ENCODE measurements at regions not wholly inside any gene's neighbourhood (a gene's known extent, or its start where the extent isn't known, plus 50 kb on each side); places are given as distances from the start of the nearest gene placed in this dataset.

- Histone ChIP-seq H3K27ac (no peak overlapping the region), H3K27me3 (no peaks in the 10 kb centered on the region), H3K9me3 (no peaks in the 10 kb centered on the region), H3K4me1 (no peaks in the 10 kb centered on the region), H3K36me3 (no peaks in the 10 kb centered on the region), H3K4me3 (no peak overlapping the region)
- peak in 2 of 4 donors; percentile 23 to 41 for ATAC-seq
- no peak for FAIRE-seq
- WGBS, 2 donors, result 80 to 84% methylated on average over 6 of the region's 6 CpGs
- intact Hi-C loops (cut with DNase I), result no loop called here
- no peak for DNase-seq
- no peak for TF ChIP-seq CTCF (IDR thresholded peaks at IDR 0.05)
These were observed 175.8 kb upstream of the GAS1 start for GRCh38 chr9:87122947-87123685.

DNA sequence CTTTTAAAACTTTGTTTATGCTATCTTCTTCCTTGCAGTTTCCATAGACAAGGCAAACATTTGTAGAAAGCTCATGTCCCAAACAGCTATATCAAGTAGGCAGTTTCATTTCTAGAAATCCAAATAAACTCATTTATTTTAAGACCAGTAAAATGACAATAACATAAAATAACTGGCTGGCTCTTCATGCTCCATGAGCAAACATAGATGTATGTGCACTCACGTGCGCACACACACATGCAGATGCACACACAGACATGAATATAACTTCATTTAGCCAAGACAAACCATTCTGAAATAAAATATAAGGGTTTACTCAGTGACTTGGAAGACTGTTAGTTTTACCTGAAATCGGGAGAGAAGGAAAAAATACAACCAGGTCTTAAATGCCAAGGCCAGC is 176.5 kb upstream of the GAS1 start:
- H3K27me3 ChIP-seq, result no peaks in the 10 kb centered on the region
- no peaks in the 10 kb centered on the region for H3K36me3 ChIP-seq
- ATAC-seq, result no peak
- H3K4me1 ChIP-seq, result no peaks in the 10 kb centered on the region
- DNase-seq, result no peak
- H3K4me3 ChIP-seq, result no peak overlapping the region
- no peak for FAIRE-seq
- H3K9me3 ChIP-seq, result no peaks in the 10 kb centered on the region
- 75 to 84% methylated on average over 3 of the region's 3 CpGs for WGBS, 2 donors
- intact Hi-C loops (cut with DNase I), result no loop called here
- no peak for TF ChIP-seq CTCF (IDR thresholded peaks at IDR 0.05)
- no peak overlapping the region for H3K27ac ChIP-seq

DNA sequence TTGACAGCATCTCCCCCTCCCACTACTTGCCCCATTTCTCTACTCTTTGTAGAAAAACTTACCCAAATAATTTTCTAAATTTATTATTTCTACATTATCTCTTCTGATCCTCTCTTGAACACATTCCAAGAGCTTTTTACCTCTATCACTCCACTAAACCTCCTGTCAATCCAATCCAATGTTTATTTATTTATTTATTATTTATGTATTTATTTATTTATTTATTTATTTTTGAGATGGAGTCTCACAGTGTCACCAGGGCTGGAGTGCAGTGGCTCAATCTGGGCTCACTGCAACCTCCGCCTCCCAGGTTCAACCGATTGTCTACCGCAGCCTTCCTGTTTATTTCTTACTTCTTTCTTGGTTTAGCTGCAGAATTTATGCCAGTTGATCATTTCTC is 178.5 kb upstream of the GAS1 start:
- Histone ChIP-seq H3K4me1 (no peaks in the 10 kb centered on the region), H3K36me3 (no peaks in the 10 kb centered on the region), H3K9me3 (no peaks in the 10 kb centered on the region), H3K4me3 (no peak overlapping the region), H3K27ac (no peak overlapping the region), H3K27me3 (no peaks in the 10 kb centered on the region)
- DNase-seq (no peak), ATAC-seq (no peak), FAIRE-seq (no peak)
- intact Hi-C loops (cut with DNase I), result no loop called here
- no peak for TF ChIP-seq CTCF (IDR thresholded peaks at IDR 0.05)
- WGBS, 2 donors, result 92 to 96% methylated on average over 3 of the region's 3 CpGs

DNA sequence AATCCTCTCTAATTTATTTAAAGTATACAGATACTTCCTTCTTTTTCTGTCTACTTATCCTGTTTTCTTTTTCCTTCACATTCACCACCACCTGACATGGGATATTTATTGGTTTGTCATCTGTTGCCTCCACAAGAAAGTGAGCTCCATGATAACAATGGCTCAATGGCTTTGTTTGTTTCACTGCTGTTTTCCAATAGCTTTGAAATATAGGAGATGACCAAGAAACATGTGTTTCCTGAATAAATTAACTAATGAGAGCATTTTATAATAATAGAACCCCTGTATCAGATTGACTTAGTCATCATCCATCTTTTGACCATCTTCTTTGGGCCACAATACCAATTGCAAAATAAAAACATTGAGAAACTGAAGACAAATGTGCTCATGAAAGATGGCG is 180.2 kb upstream of the GAS1 start:
- FAIRE-seq (no peak), ATAC-seq (no peak), DNase-seq (no peak)
- TF ChIP-seq CTCF (IDR thresholded peaks at IDR 0.05), result no peak
- Histone ChIP-seq H3K4me3 (no peak overlapping the region), H3K27ac (no peak overlapping the region), H3K4me1 (no peaks in the 10 kb centered on the region), H3K27me3 (no peaks in the 10 kb centered on the region), H3K9me3 (no peaks in the 10 kb centered on the region), H3K36me3 (no peaks in the 10 kb centered on the region)
- intact Hi-C loops (cut with DNase I), result no loop called here
- 90 to 94% methylated on average over 1 of the region's 1 CpG for WGBS, 2 donors

DNA sequence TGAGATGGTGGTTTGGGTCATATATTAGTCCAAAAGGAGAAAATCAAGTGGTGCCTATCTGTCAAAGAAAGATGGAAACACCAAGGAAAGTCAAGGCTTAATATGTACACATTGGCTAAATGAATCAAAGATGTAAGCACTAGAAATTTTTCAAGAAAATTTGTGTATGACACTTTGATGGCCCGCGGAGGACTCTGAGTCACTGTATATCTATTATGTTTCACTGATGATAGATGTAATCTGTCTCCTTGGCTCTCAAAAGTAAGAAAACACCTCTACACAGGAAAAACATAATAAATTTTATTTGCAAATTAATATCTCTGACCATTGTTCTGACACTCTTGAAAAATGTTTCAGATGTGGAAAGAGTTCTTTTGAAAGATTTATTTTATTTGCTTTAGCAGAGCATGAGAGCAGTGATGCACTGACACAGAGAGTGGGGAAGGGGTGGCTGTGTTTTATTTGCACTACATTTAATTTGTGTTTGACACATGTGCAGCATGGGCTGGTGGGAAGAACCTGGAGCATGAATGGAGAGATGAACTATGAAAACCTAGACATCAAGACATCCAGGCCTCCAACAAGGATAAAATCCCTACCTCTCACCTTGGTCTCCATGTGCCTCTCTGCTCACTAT is 180.8 kb upstream of the GAS1 start:
- intact Hi-C loops (cut with DNase I), result no loop called here
- no peak for ATAC-seq
- Histone ChIP-seq H3K4me3 (no peak overlapping the region), H3K27me3 (no peaks in the 10 kb centered on the region), H3K9me3 (no peaks in the 10 kb centered on the region), H3K36me3 (no peaks in the 10 kb centered on the region), H3K27ac (no peak overlapping the region), H3K4me1 (no peaks in the 10 kb centered on the region)
- 95 to 97% methylated on average over 2 of the region's 2 CpGs for WGBS, 2 donors
- no peak for TF ChIP-seq CTCF (IDR thresholded peaks at IDR 0.05)
- no peak for FAIRE-seq
- DNase-seq, result no peak

Measured in pancreas (tissue), 10 donors.